ENCODE measurements at regions not wholly inside any gene's neighbourhood (a gene's known extent, or its start where the extent isn't known, plus 50 kb on each side); places are given as distances from the start of the nearest gene placed in this dataset.

DNA sequence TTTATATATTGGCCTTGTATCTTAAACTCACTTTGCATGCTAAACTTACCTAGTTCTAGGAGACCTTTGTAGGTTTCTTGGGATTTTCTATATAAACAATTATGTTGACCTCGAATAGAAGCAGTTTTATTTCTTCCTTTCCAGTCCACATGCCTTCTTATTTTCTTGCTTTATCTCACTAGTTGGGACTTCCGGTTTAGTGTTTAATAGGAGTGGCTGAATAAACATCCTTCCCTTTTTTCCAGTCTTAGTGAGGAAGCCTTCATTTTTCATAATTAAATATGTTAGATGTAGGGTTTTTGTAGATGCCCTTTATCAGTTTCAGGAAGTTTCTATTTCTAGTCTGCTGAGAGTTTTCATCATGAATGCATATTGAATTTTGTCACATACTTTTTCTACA, 347.3 kb upstream of the HNRNPA3 start:
- TF ChIP-seq GATA2 (IDR thresholded peaks at IDR 0.05; ENCODE audit: low read depth, low read length) (no peak), GATA3 (IDR thresholded peaks at IDR 0.05; ENCODE audit: low read depth, low read length) (no peak)

Data from SH-SY5Y (cell line).